ENCODE measurements at regions not wholly inside any gene's neighbourhood (a gene's known extent, or its start where the extent isn't known, plus 50 kb on each side); places are given as distances from the start of the nearest gene placed in this dataset.

DNA sequence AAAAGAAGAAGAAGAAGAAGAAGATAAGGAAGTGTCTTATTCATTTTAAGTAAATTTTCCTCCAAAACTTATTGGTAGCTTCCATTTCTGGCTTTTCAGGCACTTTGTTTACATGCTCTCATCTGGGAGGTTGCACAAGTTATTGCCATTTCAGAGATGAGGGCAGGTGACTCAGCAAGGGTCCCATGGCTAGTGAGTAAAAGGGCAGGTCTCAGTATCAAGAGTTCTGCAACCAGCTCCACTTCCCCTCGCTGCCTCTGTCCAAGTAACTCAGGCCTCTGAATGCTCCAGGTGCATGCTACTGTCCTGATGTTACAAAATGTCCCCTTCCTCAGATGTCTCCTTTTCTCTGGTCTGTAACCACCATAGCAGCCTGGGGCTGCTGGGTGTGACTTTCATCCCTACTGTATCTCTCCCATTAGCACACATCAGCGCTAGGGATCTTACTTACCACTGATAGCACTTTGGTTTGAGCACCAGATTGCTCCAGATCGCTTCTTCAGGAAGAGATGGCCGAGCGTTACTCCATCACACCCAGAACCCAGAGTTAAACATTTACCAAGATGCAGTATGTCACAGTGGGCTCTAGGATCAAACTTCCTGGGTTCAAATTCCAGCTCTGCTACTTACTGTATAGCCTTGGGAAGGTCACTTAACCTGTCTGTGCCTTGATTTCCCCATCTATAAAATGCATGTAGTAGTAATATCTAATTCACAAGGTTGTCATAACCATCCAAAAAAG, 57.4 kb upstream of the LAPTM4A start:
- DNase-seq, result no peak

DNA sequence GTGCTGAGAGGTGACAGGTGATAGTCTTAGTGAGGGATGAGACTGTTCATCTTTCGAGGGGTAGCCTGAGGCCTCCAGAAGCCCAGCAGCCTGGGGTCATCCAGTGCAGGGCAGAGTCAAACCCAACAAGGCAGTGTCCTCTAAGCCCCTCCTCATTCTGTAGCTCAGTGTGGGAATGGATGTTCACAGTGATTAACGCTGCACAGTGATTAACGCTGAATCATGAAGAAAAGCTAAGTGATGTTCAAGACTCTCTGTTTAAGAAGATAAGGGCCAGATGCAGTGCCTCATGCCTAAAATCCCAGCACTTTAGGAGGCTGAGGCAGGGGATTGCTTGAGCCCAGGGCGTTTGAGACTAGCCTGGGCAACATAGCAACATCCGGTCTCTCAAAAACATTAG, 56.3 kb upstream of the LAPTM4A start:
- no peak for DNase-seq

DNA sequence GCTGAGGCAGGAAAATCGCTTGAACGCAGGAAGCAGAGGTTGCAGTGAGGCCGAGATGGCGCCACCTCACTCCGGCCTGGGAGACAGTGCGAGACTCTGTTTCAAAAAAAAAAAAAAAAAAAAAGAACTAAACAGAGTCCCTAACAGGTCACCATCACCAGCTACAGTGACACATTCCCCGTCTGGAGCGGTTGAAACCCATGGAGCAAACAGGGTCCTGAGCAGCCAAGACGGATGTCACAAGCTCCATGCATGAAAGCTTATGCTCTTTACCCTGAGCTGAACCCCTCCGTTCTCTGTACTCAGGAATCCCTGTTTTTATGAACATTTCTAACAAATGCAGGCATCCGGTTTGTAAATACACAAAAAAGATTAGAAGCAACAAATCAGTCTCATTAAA, 55.9 kb upstream of the LAPTM4A start:
- no peak for DNase-seq

DNA sequence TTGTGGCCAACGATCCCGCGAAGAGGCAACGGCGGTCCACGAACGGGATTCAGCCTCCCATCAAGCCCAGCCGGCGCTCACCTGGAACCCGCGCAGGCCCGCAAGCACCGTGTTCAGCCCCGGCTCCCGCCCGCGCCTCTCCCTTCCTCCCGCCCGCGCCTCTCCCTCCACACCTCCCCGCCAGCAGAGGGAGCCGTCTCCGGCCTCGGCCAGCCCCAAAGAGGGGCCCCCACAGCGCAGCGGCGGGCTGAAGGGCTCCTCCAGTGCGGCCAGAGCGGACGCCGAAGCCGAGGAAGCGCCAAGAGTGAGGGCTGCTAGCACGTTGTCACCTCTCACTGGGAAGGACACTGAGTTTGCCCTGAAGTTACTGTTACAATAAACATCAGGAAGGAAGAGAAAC, 55.3 kb upstream of the LAPTM4A start:
- peak; percentile 34 for DNase-seq

DNA sequence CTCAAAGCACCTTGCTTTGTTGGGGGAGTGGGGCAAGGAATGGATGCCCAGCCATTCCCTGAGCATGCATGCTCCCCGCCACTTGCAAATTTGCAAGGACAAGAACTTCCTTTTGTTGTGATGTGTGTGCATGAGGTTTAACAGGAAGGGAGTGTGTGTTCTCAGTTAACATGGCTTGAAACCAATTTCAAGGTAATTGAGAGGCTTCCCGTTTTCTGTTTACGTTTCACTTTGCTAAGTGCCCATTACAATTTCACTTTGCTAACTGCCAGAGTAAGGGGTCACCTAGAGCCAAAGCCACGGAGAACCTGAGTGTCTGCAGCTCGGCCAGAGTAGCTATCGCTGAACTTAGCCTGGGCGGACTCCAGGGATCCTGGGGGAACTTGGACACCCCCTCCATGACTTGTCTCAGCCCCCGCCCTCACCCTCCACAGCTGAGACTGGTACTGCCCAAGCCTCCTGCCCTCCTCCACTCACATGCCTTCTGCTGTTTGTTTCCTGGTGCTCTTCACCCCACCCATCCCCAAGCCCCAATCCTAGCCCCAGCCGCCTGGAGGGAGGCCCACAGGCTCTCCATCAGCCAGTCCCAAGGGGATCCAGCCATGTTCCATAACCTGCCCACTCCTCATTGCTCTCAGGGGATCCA, 53.6 kb upstream of the LAPTM4A start:
- DNase-seq, result peak; percentile 6

DNA sequence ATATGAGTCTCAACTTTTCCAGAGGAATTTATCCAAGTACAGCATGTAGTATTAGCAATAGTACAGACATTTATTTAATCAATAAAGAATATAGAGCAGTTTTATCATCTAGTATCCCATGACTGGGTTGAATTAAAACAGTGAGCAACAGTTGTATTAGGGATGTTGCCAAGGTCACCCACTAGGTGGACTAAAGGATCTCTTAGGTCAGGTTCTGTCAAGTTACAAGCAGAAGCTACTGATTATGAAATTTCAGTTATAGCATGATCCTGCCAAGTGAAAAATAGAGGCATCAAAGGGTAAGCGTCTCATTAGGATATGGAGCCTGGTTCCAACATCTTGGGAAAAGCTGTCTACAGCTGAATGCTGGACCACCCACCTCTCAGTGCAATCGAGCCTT, 52.1 kb upstream of the LAPTM4A start:
- no peak for DNase-seq
